Cardiac fibroblast (primary cell): ENCODE measurements at regions not wholly inside any gene's neighbourhood (a gene's known extent, or its start where the extent isn't known, plus 50 kb on each side); places are given as distances from the start of the nearest gene placed in this dataset.

Experiments used
- DNase-seq, 2 donors: peaks; one replicate each; pipeline versions ENCODE4 v3.0.0 to v3.0.0-alpha.2; 2010; ENCODE audit warnings: low read depth in 2 of 2
- H3K4me3 ChIP-seq, 2 donors: replicated peaks in 1 of 2; 1 replicate in 1 of 2; 2 replicates in 1 of 2; pipeline ENCODE4 v1.5.1; 2011; ENCODE audit warnings: low read depth in 2 of 2, low read length in 2 of 2, mild to moderate bottlenecking in 2 of 2, moderate library complexity in 1 of 2
- TF ChIP-seq, protein P1 (sequence below): IDR thresholded peaks from one replicate; pipeline ENCODE4 v1.5.1; 2011; ENCODE audit warnings: low read depth, mild to moderate bottlenecking, low read length, inconsistent platforms

DNA sequence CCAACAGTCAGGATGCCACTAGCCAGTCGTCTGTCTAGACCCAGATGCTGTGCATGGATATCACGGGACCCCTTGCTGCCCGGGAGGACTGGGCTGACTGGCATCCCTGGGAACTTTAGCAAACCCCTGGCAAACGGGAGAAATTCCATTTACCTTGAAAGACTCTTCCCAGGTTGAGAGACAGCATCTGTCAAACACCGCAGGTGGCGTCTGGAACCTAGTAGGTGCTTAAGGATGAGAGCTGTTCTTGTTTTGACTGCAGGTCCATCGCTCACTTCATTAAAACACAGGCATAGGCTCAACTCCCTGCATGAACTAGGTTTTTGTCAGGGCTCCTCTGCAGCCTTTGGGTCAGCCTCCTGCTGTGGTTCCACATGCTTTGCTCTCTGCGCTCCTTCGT, 546.3 kb downstream of the BCL11B start:
- no peak for DNase-seq
- H3K4me3 ChIP-seq = no peak overlapping the region
- TF ChIP-seq, protein P1, sequence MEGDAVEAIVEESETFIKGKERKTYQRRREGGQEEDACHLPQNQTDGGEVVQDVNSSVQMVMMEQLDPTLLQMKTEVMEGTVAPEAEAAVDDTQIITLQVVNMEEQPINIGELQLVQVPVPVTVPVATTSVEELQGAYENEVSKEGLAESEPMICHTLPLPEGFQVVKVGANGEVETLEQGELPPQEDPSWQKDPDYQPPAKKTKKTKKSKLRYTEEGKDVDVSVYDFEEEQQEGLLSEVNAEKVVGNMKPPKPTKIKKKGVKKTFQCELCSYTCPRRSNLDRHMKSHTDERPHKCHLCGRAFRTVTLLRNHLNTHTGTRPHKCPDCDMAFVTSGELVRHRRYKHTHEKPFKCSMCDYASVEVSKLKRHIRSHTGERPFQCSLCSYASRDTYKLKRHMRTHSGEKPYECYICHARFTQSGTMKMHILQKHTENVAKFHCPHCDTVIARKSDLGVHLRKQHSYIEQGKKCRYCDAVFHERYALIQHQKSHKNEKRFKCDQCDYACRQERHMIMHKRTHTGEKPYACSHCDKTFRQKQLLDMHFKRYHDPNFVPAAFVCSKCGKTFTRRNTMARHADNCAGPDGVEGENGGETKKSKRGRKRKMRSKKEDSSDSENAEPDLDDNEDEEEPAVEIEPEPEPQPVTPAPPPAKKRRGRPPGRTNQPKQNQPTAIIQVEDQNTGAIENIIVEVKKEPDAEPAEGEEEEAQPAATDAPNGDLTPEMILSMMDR = no peak

DNA sequence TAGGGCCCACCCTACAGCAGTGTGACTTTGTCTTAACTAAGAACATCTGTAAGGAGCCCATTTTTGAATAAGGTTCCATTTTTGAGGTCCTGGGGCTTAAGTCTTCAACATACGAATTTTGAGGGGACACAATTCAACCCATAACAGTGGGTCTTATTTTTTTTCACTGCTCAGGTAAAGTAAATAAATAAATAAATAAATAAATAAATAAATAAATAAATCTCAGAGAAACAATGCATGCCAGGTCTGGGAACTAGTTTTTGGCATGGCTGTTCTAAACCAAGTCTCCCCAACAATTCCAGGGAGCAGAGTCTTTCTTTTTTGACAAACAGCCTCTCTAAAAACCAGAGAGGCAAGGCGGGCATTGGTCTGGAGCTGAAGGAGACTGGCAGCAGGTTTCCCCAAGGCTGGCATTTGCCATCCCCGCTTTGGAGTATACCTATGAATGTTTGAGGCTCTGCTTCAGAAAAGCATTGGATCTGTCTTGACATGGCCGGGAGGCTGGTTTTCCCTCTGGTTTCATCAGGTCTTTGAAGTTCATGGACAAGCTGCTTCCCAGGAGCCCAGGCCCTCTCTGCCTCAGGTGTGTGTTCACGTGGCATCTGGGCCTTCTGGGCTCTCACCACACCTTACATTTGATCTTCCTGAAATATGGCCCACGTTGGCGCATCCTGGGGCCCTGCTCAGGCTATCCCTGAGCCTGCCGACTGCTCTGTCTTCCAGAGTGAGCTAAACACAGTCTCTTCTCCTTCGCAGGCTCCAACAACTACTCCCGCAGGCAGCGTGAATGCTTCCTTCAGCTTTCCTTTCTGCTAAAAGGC, 545.2 kb downstream of the BCL11B start:
- no peak for DNase-seq
- TF ChIP-seq, protein P1 = no peak
- H3K4me3 ChIP-seq = no peak overlapping the region

DNA sequence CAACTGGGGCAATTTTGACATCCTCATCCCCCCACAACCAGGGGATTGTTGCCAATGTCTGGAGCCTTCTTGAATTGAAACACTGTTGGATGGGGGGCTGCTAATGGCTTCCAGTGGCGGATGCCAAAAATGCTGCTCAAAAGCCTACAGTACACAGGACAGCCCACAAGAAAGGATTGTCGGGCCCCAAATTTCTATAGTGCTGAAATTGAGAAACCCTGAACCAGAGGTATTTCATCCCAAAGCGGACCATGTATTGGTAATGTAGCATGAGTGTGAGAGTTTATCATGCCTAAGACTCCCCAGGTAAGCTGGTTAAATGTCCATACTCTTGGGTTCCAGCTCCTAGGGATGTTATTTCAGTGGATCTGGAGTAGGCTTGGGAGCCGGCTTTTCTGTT, 544.0 kb downstream of the BCL11B start:
- no peak overlapping the region for H3K4me3 ChIP-seq
- TF ChIP-seq, protein P1 = no peak
- DNase-seq = no peak

DNA sequence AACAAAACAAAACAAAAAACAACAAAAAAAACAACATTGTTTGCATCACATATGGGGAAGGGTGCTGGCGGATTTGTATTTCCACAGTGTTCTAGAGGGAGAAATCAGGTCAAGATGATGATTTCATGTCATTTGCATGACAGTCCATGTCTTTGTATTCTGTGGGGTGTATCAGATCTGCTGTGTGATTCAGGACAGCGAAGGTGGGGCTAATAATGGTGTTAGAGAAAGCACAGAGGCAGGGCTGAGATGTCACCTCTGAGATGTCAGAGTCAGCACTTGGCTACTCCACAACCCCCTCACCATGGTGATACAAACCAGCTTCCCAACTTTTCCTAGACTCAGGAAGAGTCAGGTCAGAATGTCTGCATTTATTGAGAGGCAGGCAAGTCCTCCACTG, 543.2 kb downstream of the BCL11B start:
- TF ChIP-seq, protein P1 = no peak
- DNase-seq = no peak
- no peak overlapping the region for H3K4me3 ChIP-seq

DNA sequence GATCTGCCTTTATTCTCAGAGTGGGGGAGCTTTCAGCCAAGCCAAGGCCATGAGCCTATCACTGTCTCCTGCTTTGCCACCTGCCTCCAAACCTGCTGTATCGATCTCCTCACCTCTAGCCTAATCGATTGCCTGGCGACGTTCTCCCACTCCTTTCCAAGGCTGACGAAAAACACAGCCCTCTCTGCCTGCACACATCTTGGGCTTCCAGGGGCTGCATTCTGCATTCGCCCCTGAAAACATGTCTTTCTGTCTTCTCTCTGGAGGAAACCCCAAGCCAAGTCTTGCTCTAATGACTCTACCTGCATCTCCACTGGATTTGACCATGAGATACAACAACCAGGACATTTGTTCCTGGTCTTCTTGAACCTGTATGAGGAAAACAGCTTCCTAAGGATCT, 540.7 kb downstream of the BCL11B start:
- no peak for DNase-seq
- TF ChIP-seq, protein P1 = no peak
- no peak overlapping the region for H3K4me3 ChIP-seq

DNA sequence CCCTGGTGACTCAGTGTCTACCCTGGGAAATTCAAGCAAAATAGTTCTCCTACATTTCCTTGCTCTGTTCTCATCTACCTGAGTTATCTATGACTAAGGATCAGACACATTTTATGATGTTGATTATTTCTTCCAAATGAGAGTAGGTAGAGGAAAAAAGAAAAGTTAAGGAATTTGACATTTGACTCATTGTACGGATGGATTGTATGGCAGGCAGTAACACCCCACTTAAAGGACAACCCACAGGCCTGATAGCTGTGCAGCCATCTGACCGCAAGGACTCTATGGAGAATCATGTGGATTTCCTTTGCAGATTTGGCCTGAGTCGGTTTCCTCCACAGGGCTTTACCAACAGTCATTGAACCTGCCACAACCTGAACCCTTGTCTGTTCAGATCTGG, 540.3 kb downstream of the BCL11B start:
- H3K4me3 ChIP-seq = no peak overlapping the region
- no peak for DNase-seq
- TF ChIP-seq, protein P1 = no peak

DNA sequence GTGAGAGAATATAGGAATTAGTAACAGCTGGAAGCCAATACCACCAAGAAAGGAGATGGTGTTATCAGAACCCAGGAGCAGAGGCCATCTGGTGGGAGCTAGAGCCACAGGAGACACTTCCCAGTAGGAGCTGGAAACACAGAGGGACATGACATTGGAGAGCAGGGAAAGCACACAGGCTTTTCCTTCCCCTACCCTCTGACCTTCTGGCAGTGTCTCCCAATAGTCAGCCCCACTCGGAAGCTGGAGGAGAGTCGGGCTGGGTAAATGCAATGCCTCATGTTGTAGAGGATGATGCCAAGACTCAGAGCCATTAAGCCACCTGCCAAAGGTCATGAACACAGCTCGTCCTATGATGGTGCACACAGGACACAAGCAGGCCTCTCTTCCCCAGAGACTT, 538.5 kb downstream of the BCL11B start:
- no peak for DNase-seq
- no peak overlapping the region for H3K4me3 ChIP-seq
- TF ChIP-seq, protein P1 = no peak
